ENCODE measurements at regions not wholly inside any gene's neighbourhood (a gene's known extent, or its start where the extent isn't known, plus 50 kb on each side); places are given as distances from the start of the nearest gene placed in this dataset.
"Not testable (repeated sequence)": the region's sequence is repeated elsewhere in the genome, so short reads cannot be mapped to it uniquely, and the experiment has no call there.

GRCh38 chr3:175940243-175940642 is 1081.1 kb downstream of the NAALADL2 start:
- FAIRE-seq, result no peak
- no peak overlapping the region for H3K4me3 ChIP-seq (replicated peaks in 1 of 3; ENCODE audit: insufficient read depth in 1 of 3, low read depth in 2 of 3, low read length in 3 of 3)
- no peak overlapping the region for H3K4me2 ChIP-seq (ENCODE audit: low read depth, low read length)
- H3K36me3 ChIP-seq (replicated peaks in 1 of 2; ENCODE audit: control insufficient read depth in 1 of 2, insufficient read depth in 2 of 2, low read length in 2 of 2), result no peaks in the 10 kb centered on the region
- no peak overlapping the region for H3K9ac ChIP-seq (ENCODE audit: insufficient read depth, low read depth, low read length)
- H3K4me1 ChIP-seq (ENCODE audit: insufficient read depth, low read length), result no peaks in the 10 kb centered on the region
- no peak for DNase-seq (ENCODE audit: low spot score)
- no peak overlapping the region for H2AFZ ChIP-seq (ENCODE audit: low read length)
- peaks cover 74% of the 10 kb centered on the region for H3K9me3 ChIP-seq (ENCODE audit: low read length)
- ATAC-seq, result no peak
- H3K27ac ChIP-seq (ENCODE audit: extremely low read length, insufficient read depth, low read length), result no peak overlapping the region
- ChIA-PET POLR2A (no interaction called here), CTCF (ENCODE audit: low intra/inter-chr PET ratio, low total read pairs) (no interaction called here)
- WGBS (ENCODE audit: low lambda C conversion rate), result 35% methylated on average over 5 of the region's 5 CpGs
- H3K27me3 ChIP-seq (ENCODE audit: control insufficient read depth in 1 of 2, insufficient read depth in 2 of 2, low read length in 2 of 2), result no peaks in the 10 kb centered on the region
- no TSS peak for BruUV-seq (replicated peaks)
- H3K79me2 ChIP-seq (ENCODE audit: insufficient read depth, low read length), result no peaks in the 10 kb centered on the region
- TF ChIP-seq MATR3 (CRISPR knock-in tag; IDR thresholded peaks at IDR 0.05) (no peak), SALL1 (CRISPR knock-in tag; IDR thresholded peaks at IDR 0.05) (no peak), ZNF333 (CRISPR knock-in tag; IDR thresholded peaks at IDR 0.05; ENCODE audit: borderline replicate concordance) (no peak), IKZF5 (CRISPR knock-in tag; IDR thresholded peaks at IDR 0.05) (no peak)
- in situ Hi-C loops (cut with HindIII; ENCODE audit: extremely low pct_ligation_motif_present, low pct_unique_long_range_greater_than_20kb) (no loop called here), intact Hi-C loops (cut with micrococcal nuclease; ENCODE audit: unreplicated experiment) (no loop called here)
- no peaks in the 10 kb centered on the region for H4K20me1 ChIP-seq (ENCODE audit: insufficient read depth, low read length)

- ATAC-seq; BruUV-seq (replicated peaks); H3K27ac ChIP-seq (ENCODE audit: extremely low read length, insufficient read depth, low read length); H3K36me3 ChIP-seq (replicated peaks in 1 of 2; ENCODE audit: control insufficient read depth in 1 of 2, insufficient read depth in 2 of 2, low read length in 2 of 2); H3K4me1 ChIP-seq (ENCODE audit: insufficient read depth, low read length); in situ Hi-C loops (cut with HindIII; ENCODE audit: extremely low pct_ligation_motif_present, low pct_unique_long_range_greater_than_20kb); H3K4me2 ChIP-seq (ENCODE audit: low read depth, low read length); H2AFZ ChIP-seq (ENCODE audit: low read length); FAIRE-seq; H3K79me2 ChIP-seq (ENCODE audit: insufficient read depth, low read length); H3K9ac ChIP-seq (ENCODE audit: insufficient read depth, low read depth, low read length); CTCF ChIA-PET (ENCODE audit: low intra/inter-chr PET ratio, low total read pairs); DNase-seq (ENCODE audit: low spot score); POLR2A ChIA-PET; H3K4me3 ChIP-seq (replicated peaks in 1 of 3; ENCODE audit: insufficient read depth in 1 of 3, low read depth in 2 of 3, low read length in 3 of 3); intact Hi-C loops (cut with micrococcal nuclease; ENCODE audit: unreplicated experiment); H4K20me1 ChIP-seq (ENCODE audit: insufficient read depth, low read length); H3K27me3 ChIP-seq (ENCODE audit: control insufficient read depth in 1 of 2, insufficient read depth in 2 of 2, low read length in 2 of 2): not testable (repeated sequence)
- peaks cover 71% of the 10 kb centered on the region for H3K9me3 ChIP-seq (ENCODE audit: low read length)
- 54% methylated on average over 3 of the region's 22 CpGs for WGBS (ENCODE audit: low lambda C conversion rate)
Measured at GRCh38 chr3:175937367-175937766, 1078.2 kb downstream of the NAALADL2 start.
